Activated CD8-positive, alpha-beta memory T cell treated with anti-CD3 and anti-CD28 coated beads, Interleukin-2, amount 50 U/mL, for 4 hours (primary cell): ENCODE measurements at regions not wholly inside any gene's neighbourhood (a gene's known extent, or its start where the extent isn't known, plus 50 kb on each side); places are given as distances from the start of the nearest gene placed in this dataset.
"Not testable (repeated sequence)": the region's sequence is repeated elsewhere in the genome, so short reads cannot be mapped to it uniquely, and the experiment has no call there.

Experiments used
- DNase-seq: peaks from one replicate; pipeline ENCODE4 v3.0.0-alpha.2; 2020

- no peak for DNase-seq
Measured at GRCh38 chr3:13766128-13766527, 113.7 kb downstream of the WNT7A start.

GRCh38 chr3:13764161-13764560 lies 115.7 kb downstream of the WNT7A start:
- no peak for DNase-seq

- DNase-seq, result no peak
Measured at GRCh38 chr3:13762906-13763305, 117.0 kb downstream of the WNT7A start.

- no peak for DNase-seq
Measured at GRCh38 chr3:13750731-13751130, 129.1 kb downstream of the WNT7A start.

GRCh38 chr3:13750215-13750614 lies 129.7 kb downstream of the WNT7A start:
- no peak for DNase-seq

- DNase-seq, result no peak
Measured at GRCh38 chr3:13749063-13749764, 130.7 kb downstream of the WNT7A start.

- no peak for DNase-seq
Measured at GRCh38 chr3:13748276-13748879, 131.5 kb downstream of the WNT7A start.

GRCh38 chr3:13747627-13748026 lies 132.2 kb downstream of the WNT7A start:
- DNase-seq, result no peak

GRCh38 chr3:13746385-13746784 lies 133.5 kb downstream of the WNT7A start:
- no peak for DNase-seq

- DNase-seq, result no peak
Measured at GRCh38 chr3:13745636-13746035, 134.2 kb downstream of the WNT7A start.

GRCh38 chr3:13740795-13741194 lies 139.1 kb downstream of the WNT7A start:
- DNase-seq, result no peak

- not testable (repeated sequence) for DNase-seq
Measured at GRCh38 chr3:13733726-13734125, 146.1 kb downstream of the WNT7A start.

GRCh38 chr3:13728487-13728886 lies 151.4 kb downstream of the WNT7A start:
- no peak for DNase-seq

GRCh38 chr3:13727890-13728289 lies 152.0 kb downstream of the WNT7A start:
- DNase-seq, result no peak

- DNase-seq, result no peak
Measured at GRCh38 chr3:13723676-13724207, 156.1 kb downstream of the WNT7A start.

GRCh38 chr3:13722178-13722577 lies 157.7 kb downstream of the WNT7A start:
- DNase-seq, result no peak

- peak; percentile 6 for DNase-seq
Measured at GRCh38 chr3:13718436-13718835, 161.4 kb downstream of the WNT7A start.

- DNase-seq, result peak; percentile 2
Measured at GRCh38 chr3:13718000-13718399, 161.9 kb downstream of the WNT7A start.

GRCh38 chr3:13717222-13717895 lies 162.5 kb downstream of the WNT7A start:
- DNase-seq, result no peak

GRCh38 chr3:13716540-13717221 lies 163.2 kb downstream of the WNT7A start:
- DNase-seq, result no peak

- DNase-seq, result peak; percentile 6
Measured at GRCh38 chr3:13715961-13716360, 163.9 kb downstream of the WNT7A start.

GRCh38 chr3:13715167-13715954 lies 164.5 kb downstream of the WNT7A start:
- DNase-seq, result peak; percentile 4
